ELR (cell line): ENCODE measurements at regions not wholly inside any gene's neighbourhood (a gene's known extent, or its start where the extent isn't known, plus 50 kb on each side); places are given as distances from the start of the nearest gene placed in this dataset.
"Not testable (repeated sequence)": the region's sequence is repeated elsewhere in the genome, so short reads cannot be mapped to it uniquely, and the experiment has no call there.

ENCODE experiments used
- DNase-seq: peaks from one replicate; pipeline ENCODE4 v3.0.0-alpha.2; 2015; ENCODE audit warnings: low read depth

- DNase-seq: not testable (repeated sequence)
Observed at GRCh38 chr11:13614918-13615317, 53.5 kb upstream of the FAR1 start.

- no peak for DNase-seq
Observed at GRCh38 chr11:13608656-13609055, 59.8 kb upstream of the FAR1 start.

- DNase-seq: no peak
Observed at GRCh38 chr11:13606701-13607100, 61.8 kb upstream of the FAR1 start.

- DNase-seq: no peak
Observed at GRCh38 chr11:13603661-13604060, 64.8 kb upstream of the FAR1 start.

- DNase-seq: no peak
Observed at GRCh38 chr11:13602844-13603243, 65.6 kb upstream of the FAR1 start.

GRCh38 chr11:13596611-13597326 lies 71.7 kb upstream of the FAR1 start:
- DNase-seq: no peak

- DNase-seq: peak; percentile 65
Observed at GRCh38 chr11:13595166-13595565, 73.3 kb upstream of the FAR1 start.

- no peak for DNase-seq
Observed at GRCh38 chr11:13594044-13594443, 74.4 kb upstream of the FAR1 start.

GRCh38 chr11:13578514-13579140 lies 82.8 kb upstream of the PTH start:
- no peak for DNase-seq

GRCh38 chr11:13577881-13578280 lies 82.1 kb upstream of the PTH start:
- no peak for DNase-seq

GRCh38 chr11:13576995-13577394 lies 81.2 kb upstream of the PTH start:
- DNase-seq: no peak

GRCh38 chr11:13575385-13575784 lies 79.6 kb upstream of the PTH start:
- DNase-seq: not testable (repeated sequence)

GRCh38 chr11:13567551-13567950 lies 71.8 kb upstream of the PTH start:
- DNase-seq: no peak

GRCh38 chr11:13561860-13562259 lies 66.1 kb upstream of the PTH start:
- DNase-seq: no peak

- DNase-seq: not testable (repeated sequence)
Observed at GRCh38 chr11:13560341-13560740, 64.5 kb upstream of the PTH start.

GRCh38 chr11:13552784-13553183 lies 57.0 kb upstream of the PTH start:
- no peak for DNase-seq

- no peak for DNase-seq
Observed at GRCh38 chr11:13551834-13552233, 56.0 kb upstream of the PTH start.

- DNase-seq: no peak
Observed at GRCh38 chr11:13550761-13551160, 55.0 kb upstream of the PTH start.

- DNase-seq: not testable (repeated sequence)
Observed at GRCh38 chr11:13546092-13546491, 50.3 kb upstream of the PTH start.
